CD4-positive, alpha-beta T cell (primary cell): ENCODE measurements at regions not wholly inside any gene's neighbourhood (a gene's known extent, or its start where the extent isn't known, plus 50 kb on each side); places are given as distances from the start of the nearest gene placed in this dataset.

Experiments
- ATAC-seq: fragments of 200-7000 bp; cut with Tn5 transposase; one replicate; pipeline ENCODE4 v1.10.0; 2022; ENCODE audit warnings: mild to moderate bottlenecking; ENCODE audit not compliant: poor library complexity
- CTCF ChIA-PET: fragments of 350-600 bp; sonication (Branson Sonifier 250); formaldehyde crosslinking; loops from one replicate; lab custom pipeline; 2021; ENCODE audit warnings: antibody characterized with exemption, inconsistent platforms; lab: Charles Lee
- POLR2A ChIA-PET: fragments of 350-600 bp; sonication (Branson Sonifier 250); formaldehyde crosslinking; loops from one replicate; lab custom pipeline; 2021; ENCODE audit warnings: antibody characterized with exemption, inconsistent platforms; lab: Charles Lee
- DNase-seq, 14 experiments: peaks; one replicate each; pipeline ENCODE4 v3.0.0-alpha.2; 2013 to 2020; ENCODE audit warnings: mixed read lengths in 2 of 14
- H3K27ac ChIP-seq, 2 donors: one replicate each; pipeline versions ENCODE4 v1.5.1 to v1.7.0; 2013; ENCODE audit warnings: low read length in 2 of 2, low read depth in 1 of 2, mild to moderate bottlenecking in 1 of 2
- H3K27me3 ChIP-seq, 2 experiments: 1 replicate in 1 of 2; 2 replicates in 1 of 2; pipeline versions ENCODE4 v1.6.1 to v1.7.0; 2013; ENCODE audit warnings: low read length in 2 of 2, control low read depth in 1 of 2, mild to moderate bottlenecking in 1 of 2, moderate library complexity in 1 of 2; ENCODE audit not compliant: insufficient read depth in 2 of 2, control insufficient read depth in 1 of 2
- H3K36me3 ChIP-seq: one replicate; pipeline ENCODE4 v1.6.1; 2013; ENCODE audit warnings: low read length, control low read depth; ENCODE audit not compliant: insufficient read depth
- H3K4me1 ChIP-seq: one replicate; pipeline ENCODE4 v1.6.1; 2013; ENCODE audit warnings: low read length, control low read depth; ENCODE audit not compliant: insufficient read depth
- H3K4me3 ChIP-seq: one replicate; pipeline ENCODE4 v1.5.1; 2013; ENCODE audit warnings: mild to moderate bottlenecking, low read length, moderate library complexity
- H3K9me3 ChIP-seq, 2 experiments: 1 replicate in 1 of 2; 2 replicates in 1 of 2; pipeline versions ENCODE4 v1.6.1 to v1.7.0; 2013; ENCODE audit warnings: low read length in 2 of 2, mild to moderate bottlenecking in 2 of 2, control low read depth in 1 of 2, moderate library complexity in 1 of 2; ENCODE audit not compliant: control insufficient read depth in 1 of 2, insufficient read depth in 1 of 2
- H3K27ac Mint-ChIP-seq: one replicate; pipeline ENCODE4 v1.8.0; 2020; ENCODE audit warnings: mixed read lengths
- H3K27me3 Mint-ChIP-seq: one replicate; pipeline ENCODE4 v1.8.0; 2021; ENCODE audit warnings: mixed read lengths
- H3K36me3 Mint-ChIP-seq: one replicate; pipeline ENCODE4 v1.8.0; 2021; ENCODE audit warnings: low read depth, mixed read lengths
- H3K4me1 Mint-ChIP-seq: one replicate; pipeline ENCODE4 v1.8.0; 2021; ENCODE audit warnings: low read depth, mixed read lengths
- H3K4me3 Mint-ChIP-seq: one replicate; pipeline ENCODE4 v1.8.0; 2020; ENCODE audit warnings: mild to moderate bottlenecking, mixed read lengths
- H3K9me3 Mint-ChIP-seq: one replicate; pipeline ENCODE4 v1.8.0; 2020; ENCODE audit warnings: mixed read lengths
- CTCF ChIP-seq: fragments of 200-600 bp; IDR thresholded peaks from one replicate; pipeline ENCODE4 v1.8.0; 2022; ENCODE audit warnings: antibody characterized with exemption, mild to moderate bottlenecking
- intact Hi-C, 2 experiments: fragments of 100-400 bp; cut with DNase I in 1 of 2; cut with micrococcal nuclease in 1 of 2; formaldehyde crosslinking; loops; one replicate each; pipeline versions ENCODE4 v1.15.1 to v1.9.0; 2023 to 2025; cut with DNase I, micrococcal nuclease

GRCh38 chr3:5463991-5464390, 276.5 kb downstream of the EDEM1 start:
- Mint-ChIP-seq H3K27me3 (peaks cover 14% of the 10 kb centered on the region), H3K4me3 (no peak overlapping the region), H3K9me3 (no peaks in the 10 kb centered on the region), H3K4me1 (no peaks in the 10 kb centered on the region), H3K27ac (no peak overlapping the region), H3K36me3 (no peaks in the 10 kb centered on the region)
- Histone ChIP-seq H3K9me3 (no peaks in the 10 kb centered on the region), H3K4me1 (no peaks in the 10 kb centered on the region), H3K36me3 (no peaks in the 10 kb centered on the region), H3K27ac (no peak overlapping the region), H3K4me3 (no peak overlapping the region), H3K27me3 (no peaks in the 10 kb centered on the region)
- ATAC-seq (no peak), DNase-seq (peak in 3 of 14 experiments; percentile 4 to 6 (median 5))
- intact Hi-C loops: no loop called here
- TF ChIP-seq CTCF: no peak
- ChIA-PET POLR2A (no interaction called here), CTCF (no interaction called here)

- Mint-ChIP-seq H3K4me3 (no peak overlapping the region), H3K27me3 (peaks cover 17% of the 10 kb centered on the region), H3K9me3 (no peaks in the 10 kb centered on the region), H3K36me3 (no peaks in the 10 kb centered on the region), H3K27ac (no peak overlapping the region), H3K4me1 (no peaks in the 10 kb centered on the region)
- TF ChIP-seq CTCF: no peak
- Histone ChIP-seq H3K27ac (no peak overlapping the region), H3K4me1 (no peaks in the 10 kb centered on the region), H3K36me3 (no peaks in the 10 kb centered on the region), H3K9me3 (no peaks in the 10 kb centered on the region), H3K27me3 (no peaks in the 10 kb centered on the region), H3K4me3 (no peak overlapping the region)
- intact Hi-C loops: no loop called here
- DNase-seq: peak in 1 of 14 experiments; percentile 2
- ChIA-PET POLR2A (no interaction called here), CTCF (no interaction called here)
- ATAC-seq: no peak
Measured at GRCh38 chr3:5464649-5465048, 277.1 kb downstream of the EDEM1 start.

GRCh38 chr3:5465183-5465582, 277.7 kb downstream of the EDEM1 start:
- Mint-ChIP-seq H3K9me3 (no peaks in the 10 kb centered on the region), H3K27ac (no peak overlapping the region), H3K27me3 (peaks cover 19% of the 10 kb centered on the region), H3K4me3 (no peak overlapping the region), H3K36me3 (no peaks in the 10 kb centered on the region), H3K4me1 (no peaks in the 10 kb centered on the region)
- DNase-seq (no peak), ATAC-seq (no peak)
- no peaks in the 10 kb centered on the region for H3K27me3 ChIP-seq
- no peaks in the 10 kb centered on the region for H3K4me1 ChIP-seq
- H3K9me3 ChIP-seq: no peaks in the 10 kb centered on the region
- H3K27ac ChIP-seq: no peak overlapping the region
- no peak for TF ChIP-seq CTCF
- H3K36me3 ChIP-seq: no peaks in the 10 kb centered on the region
- ChIA-PET CTCF (no interaction called here), POLR2A (no interaction called here)
- H3K4me3 ChIP-seq: no peak overlapping the region
- intact Hi-C loops: no loop called here
